HS-27A (cell line): ENCODE measurements at regions not wholly inside any gene's neighbourhood (a gene's known extent, or its start where the extent isn't known, plus 50 kb on each side); places are given as distances from the start of the nearest gene placed in this dataset.
A peak's percentile ranks its signal among the peaks of the same experiment; 100 is the strongest.
"Not testable (repeated sequence)": the region's sequence is repeated elsewhere in the genome, so short reads cannot be mapped to it uniquely, and the experiment has no call there.

ENCODE experiments used
- DNase-seq: peaks from one replicate; pipeline ENCODE4 v3.0.0-alpha.2; 2012; ENCODE audit warnings: low read depth, missing footprints

GRCh38 chrX:7515681-7516413 is 327.1 kb upstream of the VCX start:
- peak; percentile 22 for DNase-seq

- DNase-seq, result no peak
These were observed 327.9 kb upstream of the VCX start for GRCh38 chrX:7514871-7515599.

GRCh38 chrX:7512845-7513244 is 330.1 kb upstream of the VCX start:
- DNase-seq, result no peak

GRCh38 chrX:7503251-7503650 is 339.7 kb upstream of the VCX start:
- DNase-seq, result no peak

GRCh38 chrX:7500386-7500785 is 342.6 kb upstream of the VCX start:
- no peak for DNase-seq

- no peak for DNase-seq
These were observed 338.6 kb upstream of the PUDP start for GRCh38 chrX:7486505-7486904.

GRCh38 chrX:7485061-7485460 is 337.1 kb upstream of the PUDP start:
- DNase-seq, result no peak

GRCh38 chrX:7480721-7481120 is 332.8 kb upstream of the PUDP start:
- no peak for DNase-seq

GRCh38 chrX:7462110-7462509 is 314.2 kb upstream of the PUDP start:
- DNase-seq, result no peak

- not testable (repeated sequence) for DNase-seq
These were observed 313.1 kb upstream of the PUDP start for GRCh38 chrX:7461051-7461450.

GRCh38 chrX:7447801-7448499 is 300.0 kb upstream of the PUDP start:
- no peak for DNase-seq

- no peak for DNase-seq
These were observed 298.9 kb upstream of the PUDP start for GRCh38 chrX:7446815-7447214.

- no peak for DNase-seq
These were observed 297.0 kb upstream of the PUDP start for GRCh38 chrX:7444967-7445366.

- DNase-seq, result no peak
These were observed 293.6 kb upstream of the PUDP start for GRCh38 chrX:7441586-7441985.

GRCh38 chrX:7435822-7436221 is 287.9 kb upstream of the PUDP start:
- DNase-seq, result no peak

GRCh38 chrX:7432901-7433300 is 284.9 kb upstream of the PUDP start:
- DNase-seq, result no peak

GRCh38 chrX:7420717-7421116 is 272.8 kb upstream of the PUDP start:
- no peak for DNase-seq

GRCh38 chrX:7414753-7415152 is 266.8 kb upstream of the PUDP start:
- no peak for DNase-seq

- DNase-seq, result no peak
These were observed 264.9 kb upstream of the PUDP start for GRCh38 chrX:7412840-7413239.

GRCh38 chrX:7409866-7410265 is 261.9 kb upstream of the PUDP start:
- DNase-seq, result no peak

GRCh38 chrX:7399373-7399772 is 251.4 kb upstream of the PUDP start:
- DNase-seq, result no peak

- DNase-seq, result no peak
These were observed 242.5 kb upstream of the PUDP start for GRCh38 chrX:7390441-7390840.

GRCh38 chrX:7389576-7389975 is 241.6 kb upstream of the PUDP start:
- DNase-seq, result no peak
